Heart left ventricle (tissue), 16 donors: ENCODE measurements at regions not wholly inside any gene's neighbourhood (a gene's known extent, or its start where the extent isn't known, plus 50 kb on each side); places are given as distances from the start of the nearest gene placed in this dataset.
"Not testable (repeated sequence)": the region's sequence is repeated elsewhere in the genome, so short reads cannot be mapped to it uniquely, and the experiment has no call there.

Experiments used
- ATAC-seq, 4 donors: fragments of 200-7000 bp; cut with Tn5 transposase; one replicate each; pipeline ENCODE4 v1.9.1; 2020 to 2022; ENCODE audit warnings: moderate library complexity in 4 of 4, mild to moderate bottlenecking in 3 of 4, moderate number of reproducible peaks in 1 of 4
- DNase-seq, 5 donors: peaks; one replicate each; pipeline ENCODE4 v3.0.0-alpha.2; 2020
- H3K27ac ChIP-seq, 12 donors: fragments of 200-600 bp; sonication (generic) in 4 of 12; one replicate each; pipeline versions ENCODE4 v1.5.0 to v1.8.0; 2016 to 2022; ENCODE audit warnings: mild to moderate bottlenecking in 2 of 12
- H3K27me3 ChIP-seq, 9 donors: fragments of 200-600 bp; sonication (generic) in 2 of 9; one replicate each; pipeline versions ENCODE4 v1.5.1 to v1.8.0; 2016 to 2022; ENCODE audit warnings: mild to moderate bottlenecking in 3 of 9
- H3K36me3 ChIP-seq, 9 donors: fragments of 200-600 bp; sonication (generic) in 2 of 9; one replicate each; pipeline versions ENCODE4 v1.5.0 to v1.8.0; 2018 to 2022; ENCODE audit warnings: mild to moderate bottlenecking in 2 of 9
- H3K4me1 ChIP-seq, 12 donors: fragments of 200-600 bp; sonication (generic) in 4 of 12; one replicate each; pipeline versions ENCODE4 v1.5.0 to v1.8.0; 2016 to 2022; ENCODE audit warnings: mild to moderate bottlenecking in 3 of 12
- H3K4me3 ChIP-seq, 12 donors: fragments of 200-600 bp; sonication (generic) in 4 of 12; one replicate each; pipeline versions ENCODE4 v1.5.0 to v1.8.0; 2017 to 2022; ENCODE audit warnings: mild to moderate bottlenecking in 9 of 12, moderate library complexity in 4 of 12
- H3K9me3 ChIP-seq, 12 donors: fragments of 200-600 bp; sonication (generic) in 4 of 12; one replicate each; pipeline versions ENCODE4 v1.5.0 to v1.8.0; 2016 to 2022; ENCODE audit warnings: mild to moderate bottlenecking in 1 of 12
- CTCF ChIP-seq, 12 donors: fragments of 200-600 bp; sonication (generic) in 4 of 12; IDR thresholded peaks; one replicate each; pipeline versions ENCODE4 v1.5.0 to v1.8.0; 2018 to 2022; ENCODE audit warnings: antibody characterized with exemption in 12 of 12, mild to moderate bottlenecking in 5 of 12
- POLR2A ChIP-seq, 2 donors: fragments of 450-650 bp; IDR thresholded peaks; one replicate each; pipeline ENCODE4 v1.6.1; 2017; ENCODE audit warnings: antibody characterized with exemption in 2 of 2, mild to moderate bottlenecking in 2 of 2, moderate library complexity in 2 of 2
- WGBS, 4 donors: extraction: QIAGEN DNeasy Blood & Tissue Kit in 2 of 4; methylation state at CpG; one replicate each; pipeline versions ENCODE4 v1.1.5 to v1.1.7; 2013 to 2018; 5-methylcytosine and 5-hydroxymethylcytosine counted together
- intact Hi-C, 10 donors: fragments of 100-400 bp; cut with DNase I; formaldehyde crosslinking; loops; one replicate each; pipeline versions ENCODE4 v1.11.1 to v1.14.2; 2022
- donor health status: ischemic (EF 13 %, LVEDD 7.1; RV severe dilation, severe dysfunction).
- donor health status: healthy with polysubstance abuse.
- donor health status: DM: no; HTN: yes; CAD: no.
- donor health status: DM: no; HTN: no; CAD: no.
- donor health status: ischemic (EF 25% LVEDD 6.9; RV normal size, moderate dysfunction).
- donor health status: ischemic (EF 25% LVEDD 5.7; RV mildly dilated, moderate dysfunction).
- donor health status: healthy.
- donor health status: DM: yes; HTN: yes; CAD: no.
- donor health status: ischemic (EF 35%, LVEDD 5.7; RV mildly dilated, moderate dysfunction).
- donor health status: nonischemic (EF 11% LVEDD 7.7; RV severe dilation, severe dysfunction).
- donor health status: DM: yes; HTN: yes; CAD: no.
- donor health status: PGD.
- donor health status: ischemic (EF 29% LVEDD 5.4; RV normal size, mild dysfunction).
- donor health status: nonischemic (EF 23%, LVEDD 6.1; RV moderate dilation, normal function).

- 94 to 98% (median 96%) methylated on average over 5 of the region's 5 CpGs for WGBS, 4 donors
- TF ChIP-seq POLR2A (IDR thresholded peaks at IDR 0.05) (no peak), CTCF (IDR thresholded peaks at IDR 0.05) (no peak)
- DNase-seq (no peak), ATAC-seq (no peak)
- intact Hi-C loops: no loop called here
- H3K27me3 ChIP-seq: no peaks in the 10 kb centered on the region
- H3K9me3 ChIP-seq: peaks cover 0 to 5% (median 0%) of the 10 kb centered on the region in 12 donors
- no peak overlapping the region for H3K4me3 ChIP-seq
- H3K4me1 ChIP-seq: no peaks in the 10 kb centered on the region
- H3K36me3 ChIP-seq: no peaks in the 10 kb centered on the region
- no peak overlapping the region for H3K27ac ChIP-seq
Measured at GRCh38 chr10:33967606-33968120, 633.2 kb upstream of the NRP1 start.

GRCh38 chr10:33966946-33967345, 632.5 kb upstream of the NRP1 start:
- intact Hi-C loops: no loop called here
- no peak overlapping the region for H3K27ac ChIP-seq
- no peak overlapping the region for H3K4me3 ChIP-seq
- TF ChIP-seq CTCF (IDR thresholded peaks at IDR 0.05) (no peak), POLR2A (IDR thresholded peaks at IDR 0.05) (no peak)
- ATAC-seq: no peak
- H3K4me1 ChIP-seq: no peaks in the 10 kb centered on the region
- no peaks in the 10 kb centered on the region for H3K27me3 ChIP-seq
- no peaks in the 10 kb centered on the region for H3K36me3 ChIP-seq
- DNase-seq: no peak
- 93 to 99% (median 95%) methylated on average over 4 of the region's 4 CpGs for WGBS, 4 donors
- peaks cover 0 to 5% (median 0%) of the 10 kb centered on the region in 12 donors for H3K9me3 ChIP-seq

DNA sequence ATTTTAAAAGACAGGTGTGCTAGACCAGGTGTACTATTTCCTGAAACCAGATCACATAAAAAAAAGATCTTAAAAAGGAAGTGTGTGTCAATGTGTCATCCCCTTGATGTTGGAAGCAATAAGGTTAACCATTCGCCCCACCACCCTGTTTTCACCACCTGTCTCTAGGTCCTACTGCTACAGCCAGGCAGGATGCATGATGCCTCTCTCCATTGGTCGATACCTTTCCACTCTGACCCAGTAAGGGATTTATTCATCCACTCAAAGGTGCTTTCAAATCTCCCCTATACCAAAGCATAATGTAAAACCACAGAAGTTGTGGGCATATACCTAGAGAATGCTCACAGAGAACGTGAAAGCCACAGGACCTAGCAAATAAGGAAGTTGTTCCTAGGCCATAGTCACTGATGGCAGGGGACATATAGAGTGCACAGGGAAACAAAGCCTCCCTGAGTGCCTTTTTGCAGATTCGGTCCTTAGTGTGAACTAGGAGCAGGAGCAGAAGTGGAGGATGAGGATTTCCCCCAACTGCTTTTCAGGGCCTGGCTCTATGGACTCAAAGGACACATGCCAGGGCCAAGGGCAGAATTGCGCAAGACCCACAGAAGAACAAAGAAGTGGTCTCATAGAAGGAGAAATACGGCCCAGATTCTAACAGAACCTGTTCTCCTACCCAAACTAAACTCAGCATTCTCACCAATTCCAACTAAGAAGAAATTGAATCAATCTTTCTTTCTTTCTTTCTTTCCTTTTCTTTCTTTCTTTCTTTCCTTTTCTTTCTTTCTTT, 631.5 kb upstream of the NRP1 start:
- intact Hi-C loops: no loop called here
- TF ChIP-seq POLR2A (IDR thresholded peaks at IDR 0.05): no peak
- TF ChIP-seq CTCF (IDR thresholded peaks at IDR 0.05): no peak
- ATAC-seq: no peak
- Histone ChIP-seq H3K36me3 (no peaks in the 10 kb centered on the region), H3K27ac (no peak overlapping the region), H3K9me3 (peaks cover 0 to 5% (median 0%) of the 10 kb centered on the region in 12 donors), H3K4me3 (no peak overlapping the region), H3K27me3 (no peaks in the 10 kb centered on the region), H3K4me1 (no peaks in the 10 kb centered on the region)
- WGBS, 4 donors: 88 to 93% (median 91%) methylated on average over 6 of the region's 6 CpGs
- DNase-seq: peak in 1 of 5 donors; percentile 25

- intact Hi-C loops: no loop called here
- WGBS, 4 donors: 94 to 99% (median 97%) methylated on average over 4 of the region's 4 CpGs
- ATAC-seq (no peak), DNase-seq (no peak)
- Histone ChIP-seq H3K27ac (no peak overlapping the region), H3K36me3 (no peaks in the 10 kb centered on the region), H3K27me3 (no peaks in the 10 kb centered on the region), H3K4me1 (no peaks in the 10 kb centered on the region), H3K4me3 (no peak overlapping the region), H3K9me3 (no peaks in the 10 kb centered on the region)
- no peak for TF ChIP-seq POLR2A (IDR thresholded peaks at IDR 0.05)
Measured at GRCh38 chr10:33963729-33964128, 629.3 kb upstream of the NRP1 start.

- H3K4me3 ChIP-seq, H3K27ac ChIP-seq, DNase-seq, ATAC-seq, H3K4me1 ChIP-seq, H3K36me3 ChIP-seq, H3K27me3 ChIP-seq, intact Hi-C loops: not testable (repeated sequence)
- H3K9me3 ChIP-seq: peaks cover 0 to 10% (median 0%) of the 10 kb centered on the region in 12 donors
- WGBS, 4 donors: 88 to 91% (median 90%) methylated on average over 4 of the region's 4 CpGs
Measured at GRCh38 chr10:33956322-33956721, 621.9 kb upstream of the NRP1 start.
